Endothelial cell of umbilical vein (primary cell): ENCODE measurements at regions not wholly inside any gene's neighbourhood (a gene's known extent, or its start where the extent isn't known, plus 50 kb on each side); places are given as distances from the start of the nearest gene placed in this dataset.

Experiments
- JUN ChIP-seq: IDR thresholded peaks from 2 replicates; pipeline ENCODE4 v1.6.1; 2011; ENCODE audit warnings: borderline replicate concordance, low read depth; ENCODE audit not compliant: insufficient read length, insufficient read depth
- MYC ChIP-seq: IDR thresholded peaks from one replicate; pipeline ENCODE4 v1.6.1; 2011; ENCODE audit warnings: mild to moderate bottlenecking, low read depth, low read length
- POLR2A ChIP-seq: IDR thresholded peaks from 2 replicates; pipeline ENCODE4 v1.6.1; 2012; ENCODE audit warnings: low read depth, mild to moderate bottlenecking, control low read depth, low read length
- TF ChIP-seq, protein P1 (sequence below), 2 donors: IDR thresholded peaks; 1 replicate in 1 of 2; 2 replicates in 1 of 2; pipeline ENCODE4 v1.5.1; 2011; ENCODE audit warnings: low read length in 2 of 2, mild to moderate bottlenecking in 2 of 2, moderate library complexity in 2 of 2, control low read depth in 1 of 2, inconsistent platforms in 1 of 2, low read depth in 1 of 2; ENCODE audit not compliant: insufficient read depth in 1 of 2; ENCODE audit errors: extremely low read depth in 1 of 2

DNA sequence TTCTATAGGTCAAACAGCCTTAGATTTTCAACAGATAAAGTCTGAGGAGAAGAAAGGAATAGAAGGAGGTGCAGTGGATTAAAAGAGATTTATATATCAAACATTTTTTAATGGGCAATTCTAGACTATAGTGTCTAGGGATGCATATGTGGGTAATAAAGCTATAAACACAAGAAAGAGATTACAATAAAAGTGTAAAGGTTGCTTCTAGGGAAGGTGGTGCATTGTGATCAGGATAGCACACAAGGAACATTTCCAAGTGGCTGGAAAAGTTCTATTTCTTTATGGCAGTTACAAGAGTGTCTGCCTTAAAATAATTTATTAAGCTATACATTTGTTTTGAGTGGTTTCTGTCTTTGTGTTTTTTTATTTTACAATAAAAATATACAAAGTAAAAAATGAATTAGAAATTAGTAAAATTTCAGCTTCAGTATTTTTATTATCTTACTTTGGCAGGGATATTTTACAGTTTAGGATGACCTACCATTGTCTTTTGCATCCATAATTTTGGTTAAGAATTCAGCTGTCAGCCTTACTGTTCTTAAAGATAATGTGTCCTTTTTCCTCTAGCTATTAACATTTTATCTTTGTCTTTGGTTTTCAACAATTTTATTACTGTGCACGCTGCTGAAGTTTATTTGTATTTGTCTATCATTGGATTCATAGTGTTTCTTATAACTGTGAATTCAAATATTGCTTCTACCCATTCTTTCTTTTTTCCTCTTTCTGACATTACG, 221.8 kb downstream of the LACC1 start:
- TF ChIP-seq, protein P1, sequence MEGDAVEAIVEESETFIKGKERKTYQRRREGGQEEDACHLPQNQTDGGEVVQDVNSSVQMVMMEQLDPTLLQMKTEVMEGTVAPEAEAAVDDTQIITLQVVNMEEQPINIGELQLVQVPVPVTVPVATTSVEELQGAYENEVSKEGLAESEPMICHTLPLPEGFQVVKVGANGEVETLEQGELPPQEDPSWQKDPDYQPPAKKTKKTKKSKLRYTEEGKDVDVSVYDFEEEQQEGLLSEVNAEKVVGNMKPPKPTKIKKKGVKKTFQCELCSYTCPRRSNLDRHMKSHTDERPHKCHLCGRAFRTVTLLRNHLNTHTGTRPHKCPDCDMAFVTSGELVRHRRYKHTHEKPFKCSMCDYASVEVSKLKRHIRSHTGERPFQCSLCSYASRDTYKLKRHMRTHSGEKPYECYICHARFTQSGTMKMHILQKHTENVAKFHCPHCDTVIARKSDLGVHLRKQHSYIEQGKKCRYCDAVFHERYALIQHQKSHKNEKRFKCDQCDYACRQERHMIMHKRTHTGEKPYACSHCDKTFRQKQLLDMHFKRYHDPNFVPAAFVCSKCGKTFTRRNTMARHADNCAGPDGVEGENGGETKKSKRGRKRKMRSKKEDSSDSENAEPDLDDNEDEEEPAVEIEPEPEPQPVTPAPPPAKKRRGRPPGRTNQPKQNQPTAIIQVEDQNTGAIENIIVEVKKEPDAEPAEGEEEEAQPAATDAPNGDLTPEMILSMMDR (IDR thresholded peaks at IDR 0.05; ENCODE audit: extremely low read depth in 1 of 2, insufficient read depth in 1 of 2, low read depth in 1 of 2, low read length in 2 of 2): no peak
- TF ChIP-seq POLR2A (no peak), JUN (no peak), MYC (no peak)
